ENCODE measurements at regions not wholly inside any gene's neighbourhood (a gene's known extent, or its start where the extent isn't known, plus 50 kb on each side); places are given as distances from the start of the nearest gene placed in this dataset.

- no peaks in the 10 kb centered on the region for H3K4me1 Mint-ChIP-seq
- Histone ChIP-seq H3K79me2 (replicated peaks; ENCODE audit: insufficient read depth) (no peaks in the 10 kb centered on the region), H3K27me3 (ENCODE audit: insufficient read depth) (no peaks in the 10 kb centered on the region), H3K9me2 (ENCODE audit: insufficient read depth) (no peaks in the 10 kb centered on the region), H3K4me1 (ENCODE audit: insufficient read depth) (no peaks in the 10 kb centered on the region), H3K27ac (ENCODE audit: low read depth) (no peak overlapping the region), H3K36me3 (ENCODE audit: insufficient read depth) (no peaks in the 10 kb centered on the region; the same call in 1 of the 2 replicates), H3K4me2 (no peak overlapping the region), H4K20me1 (replicated peaks; ENCODE audit: insufficient read depth) (no peaks in the 10 kb centered on the region), H3K4me3 (no peak overlapping the region), H2AFZ (no peak overlapping the region), H3F3A (replicated peaks; ENCODE audit: low read depth) (no peaks in the 10 kb centered on the region)
- DNase-seq (ENCODE audit: low spot score) (no peak), ATAC-seq (no peak)
- TF ChIP-seq STAT1 (IDR thresholded peaks at IDR 0.05; ENCODE audit: unreplicated experiment) (no peak), CTCF (conservative IDR thresholded peaks at IDR 0.05; ENCODE audit: low read depth in 2 of 2) (no peak), JUNB (IDR thresholded peaks at IDR 0.05; ENCODE audit: unreplicated experiment) (no peak)
- no peak overlapping the region for H3K27ac Mint-ChIP-seq
- H3K27me3 Mint-ChIP-seq (ENCODE audit: insufficient read depth, low read depth, poor library complexity) = peaks cover 2% of the 10 kb centered on the region
- peaks cover 68% of the 10 kb centered on the region for H3K9me3 Mint-ChIP-seq
- no peak overlapping the region for H3K4me3 Mint-ChIP-seq
- peaks cover 8% of the 10 kb centered on the region; the same call in 2 of the 3 replicates for H3K36me3 Mint-ChIP-seq (ENCODE audit: low read depth)
Measured at GRCh38 chr21:24112020-24112419, 1495.3 kb downstream of the MRPL39 start.

- no peak for ATAC-seq
Measured at GRCh38 chr21:24110846-24111245, 1496.4 kb downstream of the MRPL39 start.

More at GRCh38 chr21:24110846-24111245, 1496.4 kb downstream of the MRPL39 start:
- H3K4me3 Mint-ChIP-seq = no peak overlapping the region
- no peak overlapping the region for H3K4me2 ChIP-seq
- DNase-seq (ENCODE audit: low spot score) = no peak
- no peak overlapping the region for H3K27ac ChIP-seq (ENCODE audit: low read depth)
- peaks cover 8% of the 10 kb centered on the region; the same call in 2 of the 3 replicates for H3K36me3 Mint-ChIP-seq (ENCODE audit: low read depth)
- H3K9me3 Mint-ChIP-seq = peaks cover 72% of the 10 kb centered on the region
- no peaks in the 10 kb centered on the region for H3K4me1 Mint-ChIP-seq
- no peaks in the 10 kb centered on the region for H3K9me2 ChIP-seq (ENCODE audit: insufficient read depth)
- no peaks in the 10 kb centered on the region for H3K4me1 ChIP-seq (ENCODE audit: insufficient read depth)
- H3K27me3 Mint-ChIP-seq (ENCODE audit: insufficient read depth, low read depth, poor library complexity) = peaks cover 2% of the 10 kb centered on the region
- no peaks in the 10 kb centered on the region for H3F3A ChIP-seq (replicated peaks; ENCODE audit: low read depth)
- H3K27me3 ChIP-seq (ENCODE audit: insufficient read depth) = no peaks in the 10 kb centered on the region
- H3K36me3 ChIP-seq (ENCODE audit: insufficient read depth) = no peaks in the 10 kb centered on the region; the same call in 1 of the 2 replicates
- TF ChIP-seq ZNF331 (CRISPR knock-in tag; IDR thresholded peaks at IDR 0.05; ENCODE audit: low read depth) = no peak
- no peak for TF ChIP-seq ZNF114 (CRISPR knock-in tag; IDR thresholded peaks at IDR 0.05)
- no peak for TF ChIP-seq EZH2 (IDR thresholded peaks at IDR 0.05; ENCODE audit: low read depth, unreplicated experiment)
- no peak for TF ChIP-seq CTCF (conservative IDR thresholded peaks at IDR 0.05; ENCODE audit: low read depth in 2 of 2)
- TF ChIP-seq ETS1 (IDR thresholded peaks at IDR 0.05) = no peak
- no peak for TF ChIP-seq EZH2phosphoT487 (IDR thresholded peaks at IDR 0.05; ENCODE audit: unreplicated experiment)
- no peak for TF ChIP-seq POLR2AphosphoS5 (IDR thresholded peaks at IDR 0.05; ENCODE audit: low read depth)
- TF ChIP-seq NANOG (IDR thresholded peaks at IDR 0.05; ENCODE audit: borderline replicate concordance) = no peak
- no peak for TF ChIP-seq REST (IDR thresholded peaks at IDR 0.05; ENCODE audit: unreplicated experiment)
- no peak overlapping the region for H3K27ac Mint-ChIP-seq
- H4K20me1 ChIP-seq (replicated peaks; ENCODE audit: insufficient read depth) = no peaks in the 10 kb centered on the region
- no peak overlapping the region for H3K4me3 ChIP-seq
- no peak overlapping the region for H2AFZ ChIP-seq
- no peaks in the 10 kb centered on the region for H3K79me2 ChIP-seq (replicated peaks; ENCODE audit: insufficient read depth)

All from GM23338 (cell line).